ENCODE measurements at regions not wholly inside any gene's neighbourhood (a gene's known extent, or its start where the extent isn't known, plus 50 kb on each side); places are given as distances from the start of the nearest gene placed in this dataset.
"Not testable (repeated sequence)": the region's sequence is repeated elsewhere in the genome, so short reads cannot be mapped to it uniquely, and the experiment has no call there.

GRCh38 chr6:145081677-145082076, 653.6 kb downstream of the EPM2A start:
- POLR2A ChIA-PET, result no interaction called here

GRCh38 chr6:145082359-145082758, 653.0 kb downstream of the EPM2A start:
- ChIA-PET POLR2A (no interaction called here), CTCF (no interaction called here)
- no peak overlapping the region for H3K27ac Mint-ChIP-seq
- H3K27me3 Mint-ChIP-seq, result peaks cover 6% of the 10 kb centered on the region
- H3K36me3 Mint-ChIP-seq (ENCODE audit: low read depth), result no peaks in the 10 kb centered on the region
- H3K4me1 Mint-ChIP-seq, result no peaks in the 10 kb centered on the region
- no peaks in the 10 kb centered on the region for H3K9me3 Mint-ChIP-seq
- no peak overlapping the region for H3K4me3 Mint-ChIP-seq
- DNase-seq, result no peak

More at GRCh38 chr6:145081677-145082076, 653.6 kb downstream of the EPM2A start:
- no peak for DNase-seq
- Mint-ChIP-seq H3K9me3 (no peaks in the 10 kb centered on the region), H3K4me3 (no peak overlapping the region), H3K4me1 (no peaks in the 10 kb centered on the region), H3K27ac (no peak overlapping the region), H3K36me3 (ENCODE audit: low read depth) (no peaks in the 10 kb centered on the region), H3K27me3 (peaks cover 6% of the 10 kb centered on the region)
- CTCF ChIA-PET, result no interaction called here

GRCh38 chr6:145086197-145086596, 649.1 kb downstream of the EPM2A start:
- ChIA-PET CTCF (interaction anchor here (0.6 kb wide), 1 partner anchor 332 kb away, joined by 3 read pairs; no protein-coding TSS in a partner anchor), POLR2A (no interaction called here)
- H3K4me1 Mint-ChIP-seq, result no peaks in the 10 kb centered on the region
- H3K36me3 Mint-ChIP-seq (ENCODE audit: low read depth), result no peaks in the 10 kb centered on the region
- H3K27me3 Mint-ChIP-seq, result peaks cover 6% of the 10 kb centered on the region
- no peaks in the 10 kb centered on the region for H3K9me3 Mint-ChIP-seq
- H3K4me3 Mint-ChIP-seq, result no peak overlapping the region
- DNase-seq, result no peak
- H3K27ac Mint-ChIP-seq, result no peak overlapping the region

- ChIA-PET CTCF (interaction anchor here (0.6 kb wide), 1 partner anchor 332 kb away, joined by 3 read pairs; no protein-coding TSS in a partner anchor), POLR2A (no interaction called here)
- Mint-ChIP-seq H3K27ac (no peak overlapping the region), H3K27me3 (peaks cover 6% of the 10 kb centered on the region), H3K4me3 (no peak overlapping the region), H3K4me1 (no peaks in the 10 kb centered on the region), H3K9me3 (no peaks in the 10 kb centered on the region), H3K36me3 (ENCODE audit: low read depth) (no peaks in the 10 kb centered on the region)
- DNase-seq, result no peak
These were observed 648.3 kb downstream of the EPM2A start for GRCh38 chr6:145087034-145087433.

GRCh38 chr6:145090801-145091585, 644.3 kb downstream of the EPM2A start:
- Mint-ChIP-seq H3K9me3 (no peaks in the 10 kb centered on the region), H3K36me3 (ENCODE audit: low read depth) (no peaks in the 10 kb centered on the region), H3K4me3 (no peak overlapping the region), H3K27me3 (no peaks in the 10 kb centered on the region), H3K27ac (no peak overlapping the region), H3K4me1 (no peaks in the 10 kb centered on the region)
- DNase-seq, result no peak
- ChIA-PET POLR2A (no interaction called here), CTCF (no interaction called here)

GRCh38 chr6:145091586-145092142, 643.7 kb downstream of the EPM2A start:
- Mint-ChIP-seq H3K27me3 (no peaks in the 10 kb centered on the region), H3K4me1 (no peaks in the 10 kb centered on the region), H3K36me3 (ENCODE audit: low read depth) (no peaks in the 10 kb centered on the region), H3K9me3 (no peaks in the 10 kb centered on the region), H3K4me3 (no peak overlapping the region), H3K27ac (no peak overlapping the region)
- POLR2A ChIA-PET, result no interaction called here
- no peak for DNase-seq
- CTCF ChIA-PET, result no interaction called here

- DNase-seq, result no peak
- Mint-ChIP-seq H3K9me3 (peaks cover 4% of the 10 kb centered on the region), H3K4me1 (no peaks in the 10 kb centered on the region), H3K36me3 (ENCODE audit: low read depth) (no peaks in the 10 kb centered on the region), H3K27ac (no peak overlapping the region), H3K27me3 (no peaks in the 10 kb centered on the region), H3K4me3 (no peak overlapping the region)
- ChIA-PET POLR2A (no interaction called here), CTCF (no interaction called here)
These were observed 642.8 kb downstream of the EPM2A start for GRCh38 chr6:145092554-145092953.

GRCh38 chr6:145093226-145093625, 642.1 kb downstream of the EPM2A start:
- DNase-seq, result no peak
- Mint-ChIP-seq H3K4me1 (no peaks in the 10 kb centered on the region), H3K36me3 (ENCODE audit: low read depth) (no peaks in the 10 kb centered on the region), H3K4me3 (no peak overlapping the region), H3K9me3 (peaks cover 9% of the 10 kb centered on the region), H3K27ac (no peak overlapping the region), H3K27me3 (no peaks in the 10 kb centered on the region)
- POLR2A ChIA-PET, result no interaction called here
- CTCF ChIA-PET, result no interaction called here

- Mint-ChIP-seq H3K36me3 (ENCODE audit: low read depth) (no peaks in the 10 kb centered on the region), H3K27ac (no peak overlapping the region), H3K4me1 (no peaks in the 10 kb centered on the region), H3K4me3 (no peak overlapping the region), H3K9me3 (peaks cover 12% of the 10 kb centered on the region), H3K27me3 (peaks cover 3% of the 10 kb centered on the region)
- ChIA-PET CTCF (no interaction called here), POLR2A (no interaction called here)
- DNase-seq, result no peak
These were observed 638.5 kb downstream of the EPM2A start for GRCh38 chr6:145096846-145097245.

- H3K27ac Mint-ChIP-seq; H3K4me1 Mint-ChIP-seq; H3K27me3 Mint-ChIP-seq; DNase-seq; H3K36me3 Mint-ChIP-seq (ENCODE audit: low read depth); H3K4me3 Mint-ChIP-seq; CTCF ChIA-PET; POLR2A ChIA-PET: not testable (repeated sequence)
- H3K9me3 Mint-ChIP-seq, result peaks cover 12% of the 10 kb centered on the region
These were observed 637.2 kb downstream of the EPM2A start for GRCh38 chr6:145098127-145098526.

- POLR2A ChIA-PET, result no interaction called here
- no peaks in the 10 kb centered on the region for H3K36me3 Mint-ChIP-seq (ENCODE audit: low read depth)
- peaks cover 12% of the 10 kb centered on the region for H3K9me3 Mint-ChIP-seq
- no peak overlapping the region for H3K27ac Mint-ChIP-seq
- no peak overlapping the region for H3K4me3 Mint-ChIP-seq
- no peaks in the 10 kb centered on the region for H3K4me1 Mint-ChIP-seq
- peaks cover 3% of the 10 kb centered on the region for H3K27me3 Mint-ChIP-seq
- CTCF ChIA-PET, result no interaction called here
- no peak for DNase-seq
These were observed 635.6 kb downstream of the EPM2A start for GRCh38 chr6:145099713-145100112.

GRCh38 chr6:145110109-145110508, 625.2 kb downstream of the EPM2A start:
- DNase-seq, result no peak
- H3K27me3 Mint-ChIP-seq, result peaks cover 1% of the 10 kb centered on the region
- H3K4me1 Mint-ChIP-seq, result no peaks in the 10 kb centered on the region
- H3K4me3 Mint-ChIP-seq, result no peak overlapping the region
- POLR2A ChIA-PET, result no interaction called here
- H3K27ac Mint-ChIP-seq, result no peak overlapping the region
- no peaks in the 10 kb centered on the region for H3K9me3 Mint-ChIP-seq
- CTCF ChIA-PET, result no interaction called here
- H3K36me3 Mint-ChIP-seq (ENCODE audit: low read depth), result no peaks in the 10 kb centered on the region

- DNase-seq; H3K36me3 Mint-ChIP-seq (ENCODE audit: low read depth); H3K27ac Mint-ChIP-seq; CTCF ChIA-PET; H3K4me3 Mint-ChIP-seq; H3K9me3 Mint-ChIP-seq; POLR2A ChIA-PET; H3K4me1 Mint-ChIP-seq; H3K27me3 Mint-ChIP-seq: not testable (repeated sequence)
These were observed 623.9 kb downstream of the EPM2A start for GRCh38 chr6:145111407-145111806.

- CTCF ChIA-PET, result no interaction called here
- no peaks in the 10 kb centered on the region for H3K36me3 Mint-ChIP-seq (ENCODE audit: low read depth)
- DNase-seq, result no peak
These were observed 622.6 kb downstream of the EPM2A start for GRCh38 chr6:145112711-145113148.

More at GRCh38 chr6:145112711-145113148, 622.6 kb downstream of the EPM2A start:
- H3K27ac Mint-ChIP-seq, result no peak overlapping the region
- H3K27me3 Mint-ChIP-seq, result peaks cover 1% of the 10 kb centered on the region
- no peaks in the 10 kb centered on the region for H3K4me1 Mint-ChIP-seq
- POLR2A ChIA-PET, result no interaction called here
- H3K4me3 Mint-ChIP-seq, result no peak overlapping the region
- no peaks in the 10 kb centered on the region for H3K9me3 Mint-ChIP-seq

Measured in activated CD4-positive, alpha-beta memory T cell treated with anti-CD3 and anti-CD28 coated beads, Interleukin-2, amount 10 ng/mL, durations not matched to agents 7 days and 5 days (primary cell).